C4-2B (cell line): ENCODE measurements at regions not wholly inside any gene's neighbourhood (a gene's known extent, or its start where the extent isn't known, plus 50 kb on each side); places are given as distances from the start of the nearest gene placed in this dataset.

ENCODE experiments used
- ZFX ChIP-seq: fragments of 450-650 bp; IDR thresholded peaks from 2 replicates; pipeline ENCODE4 v1.6.1; 2017
- TF ChIP-seq, protein P1 (sequence below): fragments of 450-650 bp; conservative IDR thresholded peaks from 2 replicates; pipeline ENCODE4 v1.5.1; 2017; ENCODE audit warnings: mild to moderate bottlenecking

DNA sequence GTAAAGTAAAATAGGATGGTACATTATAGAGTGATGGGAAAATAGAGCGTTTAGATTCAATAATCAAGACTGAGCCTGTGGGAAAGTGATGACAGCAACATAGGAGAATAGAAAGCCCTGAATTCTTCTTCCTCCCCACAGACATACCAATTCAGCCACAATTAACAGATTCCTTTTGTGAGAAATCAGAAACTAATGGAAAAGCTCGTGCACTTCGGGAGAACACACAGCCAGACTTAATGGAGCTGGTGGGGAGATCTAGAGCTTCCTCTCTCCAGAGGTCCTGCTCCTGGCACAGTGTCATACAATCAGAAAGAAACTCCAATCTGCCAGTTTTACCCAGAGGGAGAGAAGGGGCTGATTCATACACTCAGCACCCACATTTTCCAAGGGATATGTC, 676.3 kb upstream of the BOD1L1 start:
- TF ChIP-seq, protein P1, sequence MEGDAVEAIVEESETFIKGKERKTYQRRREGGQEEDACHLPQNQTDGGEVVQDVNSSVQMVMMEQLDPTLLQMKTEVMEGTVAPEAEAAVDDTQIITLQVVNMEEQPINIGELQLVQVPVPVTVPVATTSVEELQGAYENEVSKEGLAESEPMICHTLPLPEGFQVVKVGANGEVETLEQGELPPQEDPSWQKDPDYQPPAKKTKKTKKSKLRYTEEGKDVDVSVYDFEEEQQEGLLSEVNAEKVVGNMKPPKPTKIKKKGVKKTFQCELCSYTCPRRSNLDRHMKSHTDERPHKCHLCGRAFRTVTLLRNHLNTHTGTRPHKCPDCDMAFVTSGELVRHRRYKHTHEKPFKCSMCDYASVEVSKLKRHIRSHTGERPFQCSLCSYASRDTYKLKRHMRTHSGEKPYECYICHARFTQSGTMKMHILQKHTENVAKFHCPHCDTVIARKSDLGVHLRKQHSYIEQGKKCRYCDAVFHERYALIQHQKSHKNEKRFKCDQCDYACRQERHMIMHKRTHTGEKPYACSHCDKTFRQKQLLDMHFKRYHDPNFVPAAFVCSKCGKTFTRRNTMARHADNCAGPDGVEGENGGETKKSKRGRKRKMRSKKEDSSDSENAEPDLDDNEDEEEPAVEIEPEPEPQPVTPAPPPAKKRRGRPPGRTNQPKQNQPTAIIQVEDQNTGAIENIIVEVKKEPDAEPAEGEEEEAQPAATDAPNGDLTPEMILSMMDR, result no peak
- TF ChIP-seq ZFX, result no peak
